Epidermal melanocyte (primary cell): ENCODE measurements at regions not wholly inside any gene's neighbourhood (a gene's known extent, or its start where the extent isn't known, plus 50 kb on each side); places are given as distances from the start of the nearest gene placed in this dataset.
"Not testable (repeated sequence)": the region's sequence is repeated elsewhere in the genome, so short reads cannot be mapped to it uniquely, and the experiment has no call there.

Source experiments
- DNase-seq: peaks from one replicate; pipeline ENCODE4 v3.0.0; 2011; ENCODE audit warnings: low spot score; ENCODE audit not compliant: insufficient read length

DNA sequence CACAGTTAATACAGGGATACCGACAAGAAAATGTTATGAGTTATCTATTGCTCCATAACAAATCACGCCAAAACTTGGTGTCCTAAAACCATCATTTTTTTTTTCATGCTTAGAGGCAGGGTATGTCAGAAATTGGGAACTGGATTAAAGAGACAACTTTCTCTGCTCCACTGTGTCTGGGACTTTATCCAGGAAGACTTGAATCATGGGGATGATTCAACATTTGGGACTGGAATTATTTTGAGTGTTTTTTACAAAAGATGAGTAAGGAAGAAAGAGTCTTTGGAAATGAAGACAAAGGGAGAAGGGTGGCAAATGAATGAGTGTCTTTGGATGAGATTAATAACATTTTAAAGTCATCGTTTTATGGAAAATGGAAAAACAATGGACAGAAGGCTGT, 1883.7 kb upstream of the C9orf72 start:
- DNase-seq: no peak

DNA sequence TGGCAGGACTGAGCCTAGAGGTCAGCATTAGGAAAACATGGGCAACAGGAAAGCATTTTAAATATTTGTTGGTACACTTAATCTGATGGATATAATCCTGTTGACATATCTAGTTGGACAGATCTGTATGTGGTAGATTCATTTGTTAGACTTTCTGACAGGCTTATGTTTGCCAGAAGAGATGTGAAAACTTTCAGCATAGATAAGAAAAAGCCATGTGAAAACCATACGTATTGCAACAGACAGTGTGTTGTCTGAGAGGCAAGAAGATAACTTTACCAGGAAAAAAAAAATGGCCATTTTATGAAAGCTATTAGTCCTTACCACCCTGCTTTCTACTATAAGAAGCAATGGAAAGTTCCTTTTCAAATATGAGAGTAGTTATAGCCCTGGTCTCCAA, 1902.2 kb upstream of the C9orf72 start:
- DNase-seq: no peak

DNA sequence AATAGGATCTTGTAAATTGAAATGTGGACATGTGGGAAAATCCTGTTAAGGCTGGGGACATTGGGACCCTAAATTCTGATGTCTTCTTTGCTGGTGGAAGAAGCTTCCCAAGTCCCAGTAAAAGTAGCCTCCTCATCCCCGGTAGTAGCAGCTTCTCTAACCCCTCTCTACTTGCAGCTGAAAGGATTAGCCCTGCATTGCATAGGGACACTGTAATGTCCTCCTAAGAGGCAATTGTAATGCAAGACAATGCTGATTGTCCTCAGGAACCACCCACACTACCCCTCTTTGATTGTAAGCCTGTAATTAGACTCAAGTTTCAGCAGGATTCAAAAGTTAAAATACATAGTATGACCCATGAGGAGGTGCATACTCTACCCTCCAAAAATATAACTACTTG, 1938.4 kb upstream of the C9orf72 start:
- DNase-seq: no peak

DNA sequence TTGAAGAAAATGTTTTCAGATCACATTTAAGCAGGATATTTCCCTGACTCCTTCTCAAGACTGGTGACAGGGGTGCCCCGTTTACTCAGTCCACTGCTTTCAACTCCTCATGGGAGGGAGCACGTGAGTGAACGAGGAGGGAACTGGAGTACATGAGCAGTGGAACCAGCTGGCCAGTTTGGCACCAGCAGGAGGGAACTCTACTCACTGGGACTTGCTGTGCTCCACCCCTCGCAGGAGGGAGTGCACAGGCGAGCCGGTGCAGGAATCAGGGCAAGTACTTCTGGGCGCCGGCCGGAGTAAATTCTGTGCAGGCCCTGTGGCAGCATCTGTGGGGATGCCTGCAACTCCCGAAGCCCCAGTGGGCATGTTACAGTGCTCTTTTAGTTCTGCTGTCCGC, 1941.1 kb upstream of the C9orf72 start:
- DNase-seq: no peak

DNA sequence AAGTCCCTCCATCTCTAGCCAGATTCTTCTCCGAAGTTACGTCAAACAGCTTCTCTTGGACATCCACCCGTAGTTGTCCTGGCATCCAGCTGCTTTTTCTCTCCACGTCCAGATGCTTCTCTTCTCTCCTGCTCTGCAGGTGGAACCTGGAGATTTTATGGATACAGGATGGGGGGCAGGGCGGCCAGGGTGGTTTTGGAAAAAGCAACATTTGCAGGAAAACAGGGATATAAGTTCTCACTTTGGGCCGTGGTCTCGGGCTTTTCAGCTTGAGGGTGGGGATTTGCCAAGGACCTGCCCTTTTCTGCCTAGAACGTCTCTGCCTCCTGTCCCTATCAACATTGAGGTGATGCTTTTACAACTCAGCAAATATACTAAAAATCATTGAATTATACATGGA, 1941.6 kb upstream of the C9orf72 start:
- DNase-seq: no peak

DNA sequence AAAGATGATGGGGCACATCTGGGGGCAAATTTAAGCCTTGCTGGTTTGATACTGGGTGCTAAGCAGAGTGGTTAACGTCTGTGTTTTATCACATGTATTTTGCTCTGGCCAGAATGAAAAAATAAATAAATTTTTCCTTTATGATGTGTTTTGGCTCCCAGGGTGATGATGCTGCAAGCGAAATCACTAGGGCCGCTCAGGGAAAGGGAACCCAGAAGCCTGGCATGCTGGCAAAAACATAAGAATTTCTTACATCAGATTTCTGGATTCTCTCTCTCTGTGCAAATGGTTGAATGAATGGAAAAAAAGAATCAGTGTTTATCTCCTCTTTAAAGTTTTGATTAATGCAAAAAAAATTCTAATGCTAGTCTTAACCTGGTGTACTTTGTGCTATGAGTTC, 1975.2 kb upstream of the C9orf72 start:
- no peak for DNase-seq

DNA sequence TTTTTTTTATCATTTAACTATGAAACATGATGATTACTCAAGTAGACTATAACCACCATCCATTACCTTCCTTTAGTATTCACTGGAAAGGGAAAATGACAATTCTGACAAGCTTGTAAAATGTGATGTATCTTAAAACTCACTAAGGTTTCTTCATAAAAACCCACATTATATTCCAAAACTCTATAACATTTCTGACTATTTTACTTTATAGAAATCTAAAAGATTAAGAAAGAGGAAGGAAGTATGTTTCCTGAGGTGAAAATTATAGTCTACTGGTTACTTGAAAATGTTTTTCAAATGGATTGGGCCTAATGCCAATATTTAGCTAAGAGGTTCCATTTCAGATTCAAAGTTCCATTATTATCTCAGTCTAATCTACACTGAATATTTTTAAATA, 1982.2 kb upstream of the C9orf72 start:
- DNase-seq: no peak

DNA sequence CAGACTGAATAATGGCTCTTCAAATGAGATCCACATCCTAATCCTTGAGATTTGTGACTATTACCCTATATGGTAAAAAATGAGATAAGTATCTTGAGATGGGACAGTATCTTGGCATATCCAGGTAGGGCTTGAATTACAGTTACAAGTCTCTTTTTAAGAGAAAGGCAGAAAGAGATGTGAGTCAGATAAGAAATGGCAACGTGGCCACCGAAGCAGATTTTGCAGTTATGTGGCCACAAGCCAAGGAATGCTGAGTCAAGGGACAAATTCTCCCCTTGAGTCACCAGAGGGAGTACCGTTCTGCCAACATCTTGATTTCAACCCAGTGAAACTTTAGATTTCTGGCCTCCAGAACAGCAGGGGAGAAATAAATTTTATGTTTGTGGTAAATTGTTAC, 1983.0 kb upstream of the C9orf72 start:
- DNase-seq: no peak

DNA sequence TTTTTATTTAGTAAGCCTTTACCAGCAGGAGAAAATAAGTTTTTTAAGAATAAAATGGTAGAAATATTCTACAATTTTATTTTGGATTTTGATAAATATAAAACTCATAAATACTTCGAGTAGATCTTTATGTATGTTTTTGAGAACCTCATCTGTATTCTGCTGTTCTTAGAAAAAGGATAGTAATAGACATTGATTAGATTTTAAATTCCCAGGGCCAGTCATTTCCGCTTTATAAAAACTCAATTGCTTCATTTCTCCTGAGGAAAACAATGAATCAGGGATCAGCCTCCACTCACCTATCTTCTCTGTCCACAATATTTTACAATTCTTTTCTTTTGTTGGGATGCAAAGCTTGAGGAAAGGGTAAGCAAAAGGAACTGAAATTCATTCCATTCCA, 1983.5 kb upstream of the C9orf72 start:
- no peak for DNase-seq

DNA sequence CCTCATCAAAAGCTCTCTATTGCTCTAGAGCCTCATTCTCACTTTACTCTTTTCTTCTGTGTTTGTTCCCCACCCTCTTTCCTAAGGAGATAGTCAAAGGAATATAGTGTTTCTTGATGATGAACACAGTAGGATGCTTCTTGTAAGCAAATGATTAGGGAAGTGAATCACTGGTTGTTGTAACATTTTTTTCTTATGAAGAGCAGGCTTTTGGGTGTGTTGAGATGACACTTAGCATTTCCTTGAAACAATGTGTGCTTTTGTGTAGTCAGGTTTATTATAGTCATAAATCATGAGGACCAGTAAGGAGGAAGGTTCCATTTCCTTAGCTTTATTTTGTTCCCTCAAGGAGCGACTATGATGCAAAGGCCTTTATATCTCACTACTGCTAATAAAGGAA, 1991.3 kb upstream of the C9orf72 start:
- DNase-seq: no peak

DNA sequence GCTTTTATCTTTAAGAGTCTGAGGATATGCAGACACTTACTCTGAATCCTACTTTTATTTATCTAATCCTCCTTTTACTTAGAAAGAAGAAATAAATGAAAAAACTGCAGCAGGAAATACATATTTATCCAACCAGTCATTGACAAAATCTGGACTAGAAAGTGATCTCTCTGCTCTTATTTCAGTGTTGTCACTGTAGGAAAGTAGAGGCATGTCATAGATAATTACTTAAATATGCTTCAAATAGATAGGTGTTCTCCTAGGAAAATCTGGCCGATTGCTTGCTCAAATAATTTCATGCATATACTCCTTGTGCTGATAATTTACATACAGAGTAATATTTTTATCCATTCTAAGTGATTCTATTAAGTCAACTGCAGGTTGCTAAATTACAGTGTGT, 2001.9 kb upstream of the C9orf72 start:
- DNase-seq: no peak

DNA sequence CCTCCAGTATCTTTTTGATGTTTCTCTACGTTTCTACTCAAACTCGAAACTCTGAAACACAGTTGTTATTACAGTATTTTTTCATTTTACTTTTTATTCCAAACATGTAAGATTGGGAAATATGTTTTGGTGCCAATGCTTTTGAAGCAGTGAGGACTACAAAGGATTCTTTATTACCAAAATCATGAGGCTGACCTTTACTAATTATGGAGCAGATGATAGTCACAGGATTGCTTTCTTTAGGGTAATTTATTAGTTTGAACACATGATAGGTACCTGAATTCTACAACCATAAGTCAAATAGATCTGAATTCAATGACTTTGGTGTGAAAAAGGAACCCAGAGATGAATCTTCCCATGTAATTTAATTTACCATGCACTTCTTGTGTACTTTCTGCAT, 2015.1 kb upstream of the C9orf72 start:
- DNase-seq: peak; percentile 24

DNA sequence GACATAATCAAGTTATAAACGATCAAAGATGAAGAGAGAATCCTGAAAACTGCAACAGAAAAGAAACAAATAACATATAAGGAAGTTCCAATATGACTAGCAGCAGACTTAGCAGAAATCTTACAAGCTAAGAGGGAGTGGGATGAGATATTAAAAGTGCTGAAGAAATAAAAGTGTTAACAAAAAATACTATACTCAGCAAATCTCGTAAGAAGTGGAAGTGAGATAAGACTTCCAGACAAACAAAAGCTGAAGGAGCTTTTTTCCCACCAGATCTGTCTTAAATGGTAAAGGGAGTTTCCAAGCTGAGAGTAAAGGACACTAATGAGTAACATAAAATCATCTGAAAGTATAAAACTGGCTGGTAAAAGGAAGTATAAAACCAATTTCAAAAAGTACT, 2036.0 kb upstream of the C9orf72 start:
- no peak for DNase-seq

DNA sequence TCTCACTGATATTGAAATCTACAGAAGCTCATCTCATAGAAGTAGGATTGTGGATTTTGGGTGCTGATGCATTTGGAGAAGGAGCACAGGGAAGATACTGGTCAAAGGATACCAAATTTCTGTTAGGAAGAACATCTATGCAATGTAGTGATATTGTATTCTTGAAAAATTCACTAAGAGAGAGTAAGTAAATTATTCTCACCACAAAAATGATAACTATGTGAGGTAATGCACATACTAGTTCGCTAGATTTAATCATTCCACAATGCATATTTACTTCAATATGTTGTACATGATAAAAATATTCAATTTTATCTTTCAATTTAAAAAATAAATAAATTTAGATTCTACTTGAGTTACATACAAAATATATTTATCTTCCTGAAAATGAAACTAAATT, 2040.5 kb upstream of the C9orf72 start:
- no peak for DNase-seq

DNA sequence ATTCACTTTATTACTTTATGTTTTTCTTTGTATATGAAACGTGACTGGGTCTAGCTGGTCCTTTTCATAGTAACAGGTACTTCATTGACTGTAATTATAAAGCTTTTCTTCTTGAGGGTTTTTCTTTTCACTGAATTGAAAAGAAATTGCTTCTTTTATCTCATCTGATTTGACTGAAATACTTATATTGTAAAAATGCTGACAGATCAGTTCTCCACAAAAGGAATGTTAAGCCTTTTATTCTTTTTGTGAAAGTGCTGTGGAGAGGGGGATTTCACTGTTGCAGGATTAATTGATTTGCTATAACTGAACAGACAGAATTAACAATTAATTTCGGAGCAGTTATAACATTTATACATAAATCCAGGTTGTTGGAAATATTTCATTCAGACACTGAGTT, 2043.6 kb upstream of the C9orf72 start:
- no peak for DNase-seq

DNA sequence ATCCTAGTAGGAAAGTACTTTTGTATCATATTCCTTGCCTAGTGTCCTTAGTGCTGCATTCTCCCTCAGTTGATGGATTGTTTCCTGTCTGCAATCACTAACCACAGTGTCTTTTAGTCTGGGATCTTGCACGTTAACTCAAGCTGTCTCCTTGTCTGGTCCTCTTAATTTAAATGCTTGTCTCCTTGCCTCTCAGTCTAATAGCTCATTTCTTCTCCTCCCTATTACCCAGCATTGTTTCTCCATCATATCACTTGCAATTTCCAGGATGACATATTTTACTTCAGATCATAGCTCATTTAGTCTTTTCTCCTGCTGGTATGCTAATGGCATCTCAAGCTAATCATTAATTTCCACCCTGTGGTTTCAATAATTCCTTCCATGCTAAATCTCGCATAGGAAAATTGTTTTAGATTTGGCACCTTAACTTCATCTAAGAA, 2052.0 kb upstream of the C9orf72 start:
- DNase-seq: no peak

DNA sequence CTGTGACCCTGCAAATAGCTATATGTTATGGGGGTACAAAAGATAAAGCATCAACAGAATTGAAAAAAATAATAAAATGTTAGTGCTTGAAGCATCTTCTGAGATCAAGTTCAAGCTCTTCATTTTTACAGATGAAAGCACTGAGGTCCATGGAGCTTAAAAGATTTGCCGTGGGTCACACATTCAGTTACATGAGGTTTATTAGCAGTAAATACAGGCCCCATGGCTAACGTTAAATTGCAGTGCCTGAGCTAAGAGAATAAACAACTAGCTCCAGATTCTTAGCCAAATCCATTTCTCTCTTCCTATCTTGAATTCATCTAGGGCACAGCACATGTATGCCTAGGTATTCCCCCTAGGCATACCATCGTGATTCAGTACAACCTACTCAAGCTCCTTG, 2052.7 kb upstream of the C9orf72 start:
- DNase-seq: no peak

DNA sequence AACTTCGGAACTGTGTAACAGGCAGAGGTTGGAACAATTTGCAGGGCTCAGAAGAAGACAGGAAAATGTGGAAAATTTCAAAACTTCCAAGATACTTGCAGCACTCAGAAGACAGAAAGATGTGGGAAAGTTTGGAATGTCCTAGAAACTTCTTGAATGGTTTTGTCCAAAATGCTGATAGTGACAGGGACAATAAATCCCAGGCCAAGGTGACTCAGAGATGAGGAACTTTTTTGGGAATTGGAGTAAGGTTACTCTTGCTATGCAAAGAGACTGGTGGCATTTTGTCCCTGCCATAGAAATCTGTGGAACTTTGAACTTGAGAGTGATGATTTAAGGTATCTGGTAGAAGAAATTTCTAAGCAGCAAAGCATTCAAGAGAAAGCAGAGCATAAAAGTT, 2055.6 kb upstream of the C9orf72 start:
- not testable (repeated sequence) for DNase-seq

DNA sequence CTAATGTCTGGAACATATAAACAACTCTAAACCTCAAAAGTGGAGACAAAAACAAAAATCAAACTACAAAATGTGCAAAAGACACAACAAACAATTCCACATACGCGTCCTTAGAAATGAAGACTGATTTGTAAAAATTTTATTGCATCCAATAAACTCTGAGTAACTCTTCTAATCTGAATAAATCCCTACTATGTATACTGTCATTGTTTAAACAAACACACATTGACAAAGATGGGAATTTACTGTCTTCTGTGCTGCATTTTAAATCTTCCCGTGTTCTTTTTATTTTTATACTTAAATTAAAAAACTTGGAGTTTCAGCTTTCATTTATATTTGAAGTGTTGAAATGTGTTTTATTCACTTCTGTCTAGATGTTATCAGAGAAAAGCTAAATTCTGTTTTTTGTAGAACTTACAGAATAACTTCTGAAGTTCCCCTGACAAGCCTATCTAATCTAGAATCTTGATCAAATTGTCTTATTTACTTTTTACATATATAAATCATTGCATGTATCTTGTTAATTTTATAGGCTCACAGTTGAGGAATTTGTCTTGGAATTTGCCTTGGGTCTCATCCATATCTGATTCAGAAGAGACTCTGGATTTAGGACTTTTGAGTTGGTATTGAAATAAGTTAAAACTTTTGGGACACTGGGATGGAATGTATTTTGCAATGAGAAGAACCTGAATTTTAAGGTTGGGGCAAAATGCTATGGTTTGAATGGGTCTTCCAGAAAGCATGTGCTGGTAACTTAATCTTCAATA, 2064.4 kb upstream of the C9orf72 start:
- DNase-seq: no peak

DNA sequence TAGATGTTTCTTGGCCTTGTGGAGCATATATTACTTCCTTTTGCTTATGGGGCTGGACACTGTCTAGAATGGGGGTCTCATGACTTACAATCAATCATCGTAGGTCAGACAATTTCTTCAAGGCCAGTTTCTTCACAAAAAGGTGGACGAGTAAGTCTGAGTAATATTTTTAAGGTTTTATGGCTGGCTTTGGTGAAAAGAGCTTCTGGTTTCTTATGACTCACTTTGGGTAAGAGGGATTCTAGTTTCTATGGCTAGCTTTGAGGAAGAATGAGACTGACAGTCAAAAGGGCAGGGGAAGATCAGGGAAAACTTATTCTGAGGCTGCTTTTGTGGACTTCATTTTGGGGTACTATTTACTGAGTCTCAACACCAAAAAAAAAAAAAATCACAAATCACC, 2067.2 kb upstream of the C9orf72 start:
- DNase-seq: no peak

DNA sequence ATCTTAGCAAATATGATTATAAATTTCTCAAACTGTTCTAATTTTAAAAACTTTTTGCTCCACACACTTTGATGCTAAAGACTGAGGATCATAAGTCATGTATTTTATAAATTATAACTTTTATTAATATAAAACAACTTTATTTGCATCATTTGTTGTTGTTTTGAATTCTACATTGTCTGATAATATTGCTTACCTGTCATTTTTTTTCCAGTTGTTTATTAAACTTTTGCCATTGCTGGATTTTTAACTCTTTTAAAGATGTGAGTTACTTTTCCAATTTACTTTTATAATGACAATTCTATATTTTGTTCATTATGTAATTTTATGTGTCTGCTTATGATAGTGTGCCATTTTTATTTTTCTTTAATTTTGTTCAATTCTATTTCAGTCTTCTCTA, 2071.2 kb upstream of the C9orf72 start:
- no peak for DNase-seq

DNA sequence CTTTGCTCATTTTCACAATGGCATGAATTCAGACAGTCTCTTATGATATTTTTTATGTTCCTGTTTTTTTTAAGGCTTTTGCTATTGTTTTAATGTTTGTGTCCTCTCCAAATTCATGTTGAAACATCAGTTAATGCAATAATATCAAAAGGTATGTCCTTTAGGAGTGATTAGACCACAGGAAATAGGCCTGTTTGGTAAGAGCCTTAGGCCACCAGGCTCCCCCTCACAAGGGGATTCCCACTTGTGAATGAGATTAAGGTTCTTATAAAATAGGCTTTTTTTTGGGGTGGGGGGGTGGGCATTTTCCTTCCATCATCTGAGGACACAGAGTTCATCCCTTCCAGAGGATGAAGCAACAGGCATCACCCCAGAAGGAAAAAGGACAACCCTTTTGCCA, 2074.2 kb upstream of the C9orf72 start:
- DNase-seq: no peak

DNA sequence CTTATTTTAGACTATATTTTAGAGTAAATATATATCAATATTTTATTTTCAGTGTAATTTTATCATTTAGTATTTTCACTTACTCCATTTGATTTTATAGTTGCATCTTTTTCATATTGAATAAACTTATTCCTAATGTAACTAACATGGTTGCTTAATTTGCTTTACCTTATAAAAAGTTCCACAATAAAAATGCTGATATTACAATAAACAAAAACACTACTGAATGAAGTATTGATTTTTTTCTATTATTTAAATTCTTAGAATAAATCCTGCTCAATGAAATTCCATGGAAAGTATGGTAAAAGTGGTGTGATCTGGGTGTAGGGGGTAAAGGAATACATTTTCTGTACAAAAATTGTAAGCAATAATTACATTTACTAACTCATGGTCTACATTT, 2074.9 kb upstream of the C9orf72 start:
- DNase-seq: no peak

DNA sequence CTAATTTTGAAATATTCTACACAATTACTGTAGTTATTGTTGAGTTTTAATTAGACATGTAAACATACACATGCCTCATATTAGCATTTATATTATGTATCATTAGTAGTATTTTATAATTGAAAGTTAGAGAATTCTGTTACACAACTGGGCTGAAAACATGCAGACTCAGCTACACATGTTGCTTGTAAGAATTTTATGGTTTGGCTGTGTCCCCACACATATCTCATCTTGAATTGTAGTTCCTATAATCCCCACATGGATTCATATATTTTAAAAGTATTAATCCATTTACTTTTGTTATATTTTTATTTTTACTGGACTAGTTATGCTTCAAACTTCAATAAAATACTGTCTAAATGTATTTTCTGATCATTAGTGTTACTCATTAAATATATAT, 2075.3 kb upstream of the C9orf72 start:
- no peak for DNase-seq
